ENCODE measurements at regions not wholly inside any gene's neighbourhood (a gene's known extent, or its start where the extent isn't known, plus 50 kb on each side); places are given as distances from the start of the nearest gene placed in this dataset.

DNA sequence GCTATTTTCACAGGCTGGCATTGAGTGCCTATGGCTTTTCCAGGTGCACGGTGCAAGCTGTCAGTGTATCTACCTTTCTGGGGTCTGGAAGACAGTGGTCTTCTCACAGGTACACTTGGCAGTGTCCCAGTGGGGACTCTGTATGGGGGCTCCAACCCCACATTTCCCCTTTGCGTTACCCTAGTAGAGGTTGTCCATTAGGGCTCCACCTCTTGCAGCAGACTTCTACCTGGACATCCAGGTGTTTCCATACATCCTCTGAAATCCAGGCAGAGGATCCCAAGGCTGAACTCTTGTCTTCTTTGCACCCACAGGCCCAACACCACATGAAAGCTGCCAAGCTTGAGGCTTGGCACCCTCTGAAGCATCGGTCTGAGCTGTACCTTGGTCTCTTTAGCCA is 735.7 kb upstream of the INTU start:
- TF ChIP-seq, protein P1, sequence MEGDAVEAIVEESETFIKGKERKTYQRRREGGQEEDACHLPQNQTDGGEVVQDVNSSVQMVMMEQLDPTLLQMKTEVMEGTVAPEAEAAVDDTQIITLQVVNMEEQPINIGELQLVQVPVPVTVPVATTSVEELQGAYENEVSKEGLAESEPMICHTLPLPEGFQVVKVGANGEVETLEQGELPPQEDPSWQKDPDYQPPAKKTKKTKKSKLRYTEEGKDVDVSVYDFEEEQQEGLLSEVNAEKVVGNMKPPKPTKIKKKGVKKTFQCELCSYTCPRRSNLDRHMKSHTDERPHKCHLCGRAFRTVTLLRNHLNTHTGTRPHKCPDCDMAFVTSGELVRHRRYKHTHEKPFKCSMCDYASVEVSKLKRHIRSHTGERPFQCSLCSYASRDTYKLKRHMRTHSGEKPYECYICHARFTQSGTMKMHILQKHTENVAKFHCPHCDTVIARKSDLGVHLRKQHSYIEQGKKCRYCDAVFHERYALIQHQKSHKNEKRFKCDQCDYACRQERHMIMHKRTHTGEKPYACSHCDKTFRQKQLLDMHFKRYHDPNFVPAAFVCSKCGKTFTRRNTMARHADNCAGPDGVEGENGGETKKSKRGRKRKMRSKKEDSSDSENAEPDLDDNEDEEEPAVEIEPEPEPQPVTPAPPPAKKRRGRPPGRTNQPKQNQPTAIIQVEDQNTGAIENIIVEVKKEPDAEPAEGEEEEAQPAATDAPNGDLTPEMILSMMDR (IDR thresholded peaks at IDR 0.05; ENCODE audit: insufficient read depth, low read depth, low read length) = no peak
- TF ChIP-seq EZH2 (IDR thresholded peaks at IDR 0.05; ENCODE audit: insufficient read depth, low read length) = no peak
